HepG2 (cell line): ENCODE measurements at regions not wholly inside any gene's neighbourhood (a gene's known extent, or its start where the extent isn't known, plus 50 kb on each side); places are given as distances from the start of the nearest gene placed in this dataset.

Experiments used
- ATAC-seq: fragments of 200-7000 bp; cut with Tn5 transposase; 3 replicates; pipeline ENCODE4 v1.9.1; 2020; ENCODE audit warnings: mild to moderate bottlenecking, moderate library complexity
- BruUV-seq: library from RNA; stranded (reverse); fragments of 400-500 nt; replicated peaks from 2 replicates; lab custom pipeline; 2021; lab: Mats Ljungman, UMichigan
- CTCF ChIA-PET: fragments of 300-600 bp; formaldehyde crosslinking; extraction: SDS; loops from one replicate; lab custom pipeline; 2021; ENCODE audit warnings: low total read pairs, inconsistent platforms, low intra/inter-chr PET ratio; lab: Yijun Ruan, JAX
- POLR2A ChIA-PET: fragments of 350-600 bp; sonication (Branson Sonifier 250); formaldehyde crosslinking; loops from one replicate; lab custom pipeline; 2020; ENCODE audit warnings: antibody characterized with exemption, inconsistent platforms; lab: Yijun Ruan, JAX
- DNase-seq: peaks from one replicate; pipeline ENCODE4 v3.0.0-alpha.2; 2015; ENCODE audit warnings: low spot score
- FAIRE-seq: peaks from 3 replicates; lab custom pipeline; 2011; peaks lifted over from hg19 to GRCh38; lab: Jason Lieb, UNC
- H2AFZ ChIP-seq: one replicate; pipeline ENCODE4 v1.6.1; 2011; ENCODE audit warnings: low read length, inconsistent platforms
- H3K27ac ChIP-seq: fragments of 300-600 bp; 3 replicates; pipeline ENCODE4 v1.8.0; 2011; ENCODE audit warnings: mixed run types, mild to moderate bottlenecking, mixed read lengths, low read length, inconsistent platforms; ENCODE audit not compliant: insufficient read depth; ENCODE audit errors: extremely low read length
- H3K27me3 ChIP-seq, 2 experiments: fragments of 200-600 bp in 1 of 2; 2 replicates in 1 of 2; 3 replicates in 1 of 2; pipeline versions ENCODE4 v1.6.0 to v1.8.0; 2011; ENCODE audit warnings: low read length in 2 of 2, mild to moderate bottlenecking in 2 of 2, moderate library complexity in 2 of 2, inconsistent platforms in 1 of 2; ENCODE audit not compliant: insufficient read depth in 2 of 2, control insufficient read depth in 1 of 2
- H3K36me3 ChIP-seq, 2 experiments: fragments of 200-600 bp in 1 of 2; replicated peaks in 1 of 2; 2 replicates in 1 of 2; 3 replicates in 1 of 2; pipeline versions ENCODE4 v1.5.1 to v1.8.0; 2011; ENCODE audit warnings: low read length in 2 of 2, inconsistent platforms in 1 of 2; ENCODE audit not compliant: insufficient read depth in 2 of 2, control insufficient read depth in 1 of 2
- H3K4me1 ChIP-seq: 2 replicates; pipeline ENCODE4 v1.5.1; 2012; ENCODE audit warnings: low read length, inconsistent platforms; ENCODE audit not compliant: insufficient read depth
- H3K4me2 ChIP-seq: 2 replicates; pipeline ENCODE4 v1.6.0; 2011; ENCODE audit warnings: low read depth, low read length, inconsistent platforms
- H3K4me3 ChIP-seq, 3 experiments: fragments of 200-600 bp in 1 of 3; sonication (generic), shearing (Covaris generic) in 1 of 3; replicated peaks in 1 of 3; 2 replicates each; pipeline ENCODE4 v1.5.1; 2011 to 2016; ENCODE audit warnings: low read length in 3 of 3, inconsistent platforms in 2 of 3, low read depth in 2 of 3, mild to moderate bottlenecking in 2 of 3, control low read depth in 1 of 3, mixed read lengths in 1 of 3; ENCODE audit not compliant: insufficient read depth in 1 of 3
- H3K79me2 ChIP-seq: one replicate; pipeline ENCODE4 v1.6.1; 2011; ENCODE audit warnings: low read length, inconsistent platforms; ENCODE audit not compliant: insufficient read depth
- H3K9ac ChIP-seq: 2 replicates; pipeline ENCODE4 v1.6.0; 2011; ENCODE audit warnings: mild to moderate bottlenecking, low read depth, low read length, inconsistent platforms; ENCODE audit not compliant: insufficient read depth
- H3K9me3 ChIP-seq: 2 replicates; pipeline ENCODE4 v1.5.1; 2012; ENCODE audit warnings: mild to moderate bottlenecking, low read length
- H4K20me1 ChIP-seq: 2 replicates; pipeline ENCODE4 v1.6.0; 2011; ENCODE audit warnings: inconsistent platforms, mild to moderate bottlenecking, low read length, moderate library complexity; ENCODE audit not compliant: insufficient read depth
- ATF7-NPFF ChIP-seq: sonication (generic); formaldehyde crosslinking; IDR thresholded peaks from 2 replicates; pipeline ENCODE4 v1.8.1; 2023; ENCODE audit warnings: mild to moderate bottlenecking, low read depth, missing genetic modification reagents, moderate library complexity
- ELF3 ChIP-seq: IDR thresholded peaks from 2 replicates; pipeline ENCODE4 v1.6.1; 2016; ENCODE audit warnings: missing genetic modification reagents, missing compliant biosample characterization
- MIXL1 ChIP-seq: IDR thresholded peaks from 2 replicates; pipeline ENCODE4 v1.6.1; 2016
- SOX13 ChIP-seq, 3 experiments: fragments of 450-650 bp in 1 of 3; sonication (generic) in 1 of 3; formaldehyde crosslinking in 1 of 3; IDR thresholded peaks in 2 of 3; conservative IDR thresholded peaks in 1 of 3; 2 replicates each; pipeline versions ENCODE4 v1.5.0 to v1.6.1; 2016 to 2020; ENCODE audit warnings: antibody characterized with exemption in 1 of 3, mild to moderate bottlenecking in 1 of 3, missing compliant biosample characterization in 1 of 3, missing genetic modification reagents in 1 of 3, moderate library complexity in 1 of 3
- SP1 ChIP-seq, 2 experiments: fragments of 450-650 bp in 1 of 2; sonication (generic) in 1 of 2; formaldehyde crosslinking in 1 of 2; IDR thresholded peaks; 2 replicates each; pipeline versions ENCODE4 v1.4.0 to v1.6.1; 2016 to 2020; ENCODE audit warnings: missing genetic modification reagents in 1 of 2
- TCF12 ChIP-seq, 2 experiments: fragments of 450-650 bp in 1 of 2; sonication (generic) in 1 of 2; formaldehyde crosslinking in 1 of 2; IDR thresholded peaks; 2 replicates each; pipeline versions ENCODE4 v1.6.1 to v1.8.0; 2017 to 2022; ENCODE audit warnings: antibody characterized with exemption in 1 of 2, mild to moderate bottlenecking in 1 of 2, missing genetic modification reagents in 1 of 2, moderate library complexity in 1 of 2
- ZBTB7A ChIP-seq: sonication (generic); formaldehyde crosslinking; IDR thresholded peaks from 2 replicates; pipeline ENCODE4 v1.8.0; 2022; ENCODE audit warnings: mild to moderate bottlenecking, missing genetic modification reagents
- ZNF747 ChIP-seq: sonication (generic); formaldehyde crosslinking; IDR thresholded peaks from 2 replicates; pipeline ENCODE4 v1.8.1; 2023; ENCODE audit warnings: missing genetic modification reagents, mild to moderate bottlenecking, borderline replicate concordance
- WGBS: methylation state at CpG from one replicate; pipeline ENCODE4 v1.1.6; 2017; ENCODE audit warnings: low lambda C conversion rate; 5-methylcytosine and 5-hydroxymethylcytosine counted together
- in situ Hi-C: cut with HindIII; loops from 2 replicates; pipeline ENCODE4 v1.10.0; 2017; ENCODE audit warnings: low pct_unique_long_range_greater_than_20kb; ENCODE audit not compliant: extremely low pct_ligation_motif_present
- intact Hi-C: fragments of 100-400 bp; cut with micrococcal nuclease; formaldehyde crosslinking; loops from one replicate; pipeline ENCODE4 v1.10.0; 2022; ENCODE audit not compliant: unreplicated experiment
- TF ChIP-seq, protein P1 (sequence below): sonication (generic); formaldehyde crosslinking; IDR thresholded peaks from 2 replicates; pipeline ENCODE4 v1.4.0; 2020; ENCODE audit warnings: mild to moderate bottlenecking, missing genetic modification reagents
- TF ChIP-seq, protein P2 (sequence below): sonication (generic); formaldehyde crosslinking; IDR thresholded peaks from 2 replicates; pipeline ENCODE4 v1.5.1; 2020; ENCODE audit warnings: missing genetic modification reagents, mild to moderate bottlenecking, borderline replicate concordance
- TF ChIP-seq, protein P3 (sequence below), 2 experiments: fragments of 450-650 bp in 1 of 2; sonication (generic) in 1 of 2; formaldehyde crosslinking; IDR thresholded peaks; 2 replicates each; pipeline versions ENCODE4 v1.5.0 to v1.8.0; 2020 to 2022; ENCODE audit warnings: mild to moderate bottlenecking in 1 of 2, missing genetic modification reagents in 1 of 2
- TF ChIP-seq, protein P4 (sequence below): sonication (generic); formaldehyde crosslinking; IDR thresholded peaks from 2 replicates; pipeline ENCODE4 v1.4.0; 2020; ENCODE audit warnings: mild to moderate bottlenecking, low read depth, missing genetic modification reagents
- TF ChIP-seq, protein P5 (sequence below): sonication (generic); formaldehyde crosslinking; IDR thresholded peaks from 2 replicates; pipeline ENCODE4 v1.5.0; 2020; ENCODE audit warnings: missing genetic modification reagents, mild to moderate bottlenecking, borderline replicate concordance
- TF ChIP-seq, protein P6 (sequence below): sonication (generic); formaldehyde crosslinking; IDR thresholded peaks from 2 replicates; pipeline ENCODE4 v1.4.0; 2020; ENCODE audit warnings: missing genetic modification reagents

DNA sequence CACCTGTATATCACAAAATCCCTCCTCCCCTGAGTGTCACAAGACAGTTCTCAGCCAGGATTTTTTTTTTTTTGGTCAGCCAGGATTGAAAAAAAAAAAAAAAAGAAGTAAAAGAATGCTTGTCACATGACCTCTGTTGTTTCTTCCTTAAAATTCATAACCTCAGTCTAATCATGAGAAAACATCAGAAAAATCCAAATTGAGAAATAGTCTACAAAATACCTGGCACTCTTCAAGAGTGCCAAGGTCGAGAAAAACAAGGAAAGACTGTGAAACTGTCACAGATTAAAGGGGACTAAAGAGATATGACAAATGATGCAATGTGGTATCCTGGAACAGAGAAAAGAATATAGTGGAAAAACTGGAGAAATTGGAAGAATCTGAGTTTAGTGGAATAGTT lies 58.5 kb upstream of the SUB1 start:
- intact Hi-C loops, result no loop called here
- CTCF ChIA-PET, result no interaction called here
- no peak overlapping the region for H2AFZ ChIP-seq
- no peak overlapping the region for H3K4me3 ChIP-seq
- 0% methylated on average over 1 of the region's 1 CpG for WGBS
- no peaks in the 10 kb centered on the region for H3K79me2 ChIP-seq
- H3K9ac ChIP-seq, result no peak overlapping the region
- POLR2A ChIA-PET, result interaction anchor here (0.9 to 1.4 kb wide), 3 partner anchors 12 to 56 kb away, joined by 3 to 4 read pairs (median 3); no protein-coding TSS in a partner anchor
- no peaks in the 10 kb centered on the region for H3K9me3 ChIP-seq
- peaks cover 66% of the 10 kb centered on the region for H3K4me1 ChIP-seq
- no TSS peak for BruUV-seq
- DNase-seq (peak; percentile 87), ATAC-seq (peak; percentile 13; the same call in 2 of the 3 replicates), FAIRE-seq (no peak)
- H3K27ac ChIP-seq, result peak overlapping the region; percentile 34
- in situ Hi-C loops, result loop anchor here (5.0 kb wide), 1 partner anchor 60 kb away; the partner anchor contains the start of gene SUB1
- H3K4me2 ChIP-seq, result no peak overlapping the region
- no peaks in the 10 kb centered on the region for H3K27me3 ChIP-seq
- H4K20me1 ChIP-seq, result no peaks in the 10 kb centered on the region
- H3K36me3 ChIP-seq, result no peaks in the 10 kb centered on the region
- TF ChIP-seq ZBTB7A (CRISPR knock-in tag) (no peak), SP1 (IDR thresholded peaks at IDR 0.05) (no peak), SP1 (CRISPR knock-in tag; IDR thresholded peaks at IDR 0.05) (no peak), MIXL1 (CRISPR knock-in tag) (no peak), ATF7-NPFF (no peak), TCF12 (IDR thresholded peaks at IDR 0.05) (no peak), TCF12 (CRISPR knock-in tag; IDR thresholded peaks at IDR 0.05) (no peak), ELF3 (CRISPR knock-in tag) (0 out of 2 replicates have a peak, but pooled peaks have one; percentile 39), SOX13 (IDR thresholded peaks at IDR 0.05) (no peak), SOX13 (CRISPR knock-in tag; conservative IDR thresholded peaks at IDR 0.05 in 1 of 2, IDR thresholded peaks at IDR 0.05 in 1 of 2) (peak in 1 of 2 experiments; percentile 88; a peak in 2 of 4 replicates), ZNF747 (CRISPR knock-in tag) (no peak)
- TF ChIP-seq, protein P1, sequence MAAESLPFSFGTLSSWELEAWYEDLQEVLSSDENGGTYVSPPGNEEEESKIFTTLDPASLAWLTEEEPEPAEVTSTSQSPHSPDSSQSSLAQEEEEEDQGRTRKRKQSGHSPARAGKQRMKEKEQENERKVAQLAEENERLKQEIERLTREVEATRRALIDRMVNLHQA, result no peak
- TF ChIP-seq, protein P2, sequence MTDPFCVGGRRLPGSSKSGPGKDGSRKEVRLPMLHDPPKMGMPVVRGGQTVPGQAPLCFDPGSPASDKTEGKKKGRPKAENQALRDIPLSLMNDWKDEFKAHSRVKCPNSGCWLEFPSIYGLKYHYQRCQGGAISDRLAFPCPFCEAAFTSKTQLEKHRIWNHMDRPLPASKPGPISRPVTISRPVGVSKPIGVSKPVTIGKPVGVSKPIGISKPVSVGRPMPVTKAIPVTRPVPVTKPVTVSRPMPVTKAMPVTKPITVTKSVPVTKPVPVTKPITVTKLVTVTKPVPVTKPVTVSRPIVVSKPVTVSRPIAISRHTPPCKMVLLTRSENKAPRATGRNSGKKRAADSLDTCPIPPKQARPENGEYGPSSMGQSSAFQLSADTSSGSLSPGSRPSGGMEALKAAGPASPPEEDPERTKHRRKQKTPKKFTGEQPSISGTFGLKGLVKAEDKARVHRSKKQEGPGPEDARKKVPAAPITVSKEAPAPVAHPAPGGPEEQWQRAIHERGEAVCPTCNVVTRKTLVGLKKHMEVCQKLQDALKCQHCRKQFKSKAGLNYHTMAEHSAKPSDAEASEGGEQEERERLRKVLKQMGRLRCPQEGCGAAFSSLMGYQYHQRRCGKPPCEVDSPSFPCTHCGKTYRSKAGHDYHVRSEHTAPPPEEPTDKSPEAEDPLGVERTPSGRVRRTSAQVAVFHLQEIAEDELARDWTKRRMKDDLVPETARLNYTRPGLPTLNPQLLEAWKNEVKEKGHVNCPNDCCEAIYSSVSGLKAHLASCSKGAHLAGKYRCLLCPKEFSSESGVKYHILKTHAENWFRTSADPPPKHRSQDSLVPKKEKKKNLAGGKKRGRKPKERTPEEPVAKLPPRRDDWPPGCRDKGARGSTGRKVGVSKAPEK (CRISPR knock-in tag), result no peak
- TF ChIP-seq, protein P3, sequence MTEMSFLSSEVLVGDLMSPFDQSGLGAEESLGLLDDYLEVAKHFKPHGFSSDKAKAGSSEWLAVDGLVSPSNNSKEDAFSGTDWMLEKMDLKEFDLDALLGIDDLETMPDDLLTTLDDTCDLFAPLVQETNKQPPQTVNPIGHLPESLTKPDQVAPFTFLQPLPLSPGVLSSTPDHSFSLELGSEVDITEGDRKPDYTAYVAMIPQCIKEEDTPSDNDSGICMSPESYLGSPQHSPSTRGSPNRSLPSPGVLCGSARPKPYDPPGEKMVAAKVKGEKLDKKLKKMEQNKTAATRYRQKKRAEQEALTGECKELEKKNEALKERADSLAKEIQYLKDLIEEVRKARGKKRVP (CRISPR knock-in tag; IDR thresholded peaks at IDR 0.05), result peak in 1 of 2 experiments; percentile 93; a peak in 2 of 4 replicates
- TF ChIP-seq, protein P4, sequence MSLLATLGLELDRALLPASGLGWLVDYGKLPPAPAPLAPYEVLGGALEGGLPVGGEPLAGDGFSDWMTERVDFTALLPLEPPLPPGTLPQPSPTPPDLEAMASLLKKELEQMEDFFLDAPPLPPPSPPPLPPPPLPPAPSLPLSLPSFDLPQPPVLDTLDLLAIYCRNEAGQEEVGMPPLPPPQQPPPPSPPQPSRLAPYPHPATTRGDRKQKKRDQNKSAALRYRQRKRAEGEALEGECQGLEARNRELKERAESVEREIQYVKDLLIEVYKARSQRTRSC (CRISPR knock-in tag), result no peak
- TF ChIP-seq, protein P5, sequence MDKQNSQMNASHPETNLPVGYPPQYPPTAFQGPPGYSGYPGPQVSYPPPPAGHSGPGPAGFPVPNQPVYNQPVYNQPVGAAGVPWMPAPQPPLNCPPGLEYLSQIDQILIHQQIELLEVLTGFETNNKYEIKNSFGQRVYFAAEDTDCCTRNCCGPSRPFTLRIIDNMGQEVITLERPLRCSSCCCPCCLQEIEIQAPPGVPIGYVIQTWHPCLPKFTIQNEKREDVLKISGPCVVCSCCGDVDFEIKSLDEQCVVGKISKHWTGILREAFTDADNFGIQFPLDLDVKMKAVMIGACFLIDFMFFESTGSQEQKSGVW, result no peak
- TF ChIP-seq, protein P6, sequence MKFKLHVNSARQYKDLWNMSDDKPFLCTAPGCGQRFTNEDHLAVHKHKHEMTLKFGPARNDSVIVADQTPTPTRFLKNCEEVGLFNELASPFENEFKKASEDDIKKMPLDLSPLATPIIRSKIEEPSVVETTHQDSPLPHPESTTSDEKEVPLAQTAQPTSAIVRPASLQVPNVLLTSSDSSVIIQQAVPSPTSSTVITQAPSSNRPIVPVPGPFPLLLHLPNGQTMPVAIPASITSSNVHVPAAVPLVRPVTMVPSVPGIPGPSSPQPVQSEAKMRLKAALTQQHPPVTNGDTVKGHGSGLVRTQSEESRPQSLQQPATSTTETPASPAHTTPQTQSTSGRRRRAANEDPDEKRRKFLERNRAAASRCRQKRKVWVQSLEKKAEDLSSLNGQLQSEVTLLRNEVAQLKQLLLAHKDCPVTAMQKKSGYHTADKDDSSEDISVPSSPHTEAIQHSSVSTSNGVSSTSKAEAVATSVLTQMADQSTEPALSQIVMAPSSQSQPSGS (CRISPR knock-in tag), result 0 out of 2 replicates have a peak, but pooled peaks have one; percentile 27
